Panc1 (cell line): ENCODE measurements at regions not wholly inside any gene's neighbourhood (a gene's known extent, or its start where the extent isn't known, plus 50 kb on each side); places are given as distances from the start of the nearest gene placed in this dataset.

Experiments
- ATAC-seq: fragments of 200-7000 bp; cut with Tn5 transposase; 2 replicates; pipeline ENCODE4 v1.9.1; 2020; ENCODE audit warnings: mild to moderate bottlenecking, moderate library complexity
- BruUV-seq: library from RNA; stranded (reverse); fragments of 400-500 nt; replicated peaks from 2 replicates; lab custom pipeline; 2021; lab: Mats Ljungman, UMichigan
- CTCF ChIA-PET: fragments of 300-600 bp; sonication (Branson Sonifier 250); formaldehyde crosslinking; loops from one replicate; lab custom pipeline; 2022; ENCODE audit warnings: antibody characterized with exemption; lab: Charles Lee
- POLR2A ChIA-PET: fragments of 300-600 bp; sonication (Branson Sonifier 250); formaldehyde crosslinking; loops from one replicate; lab custom pipeline; 2022; ENCODE audit warnings: antibody characterized with exemption; lab: Charles Lee
- DNase-seq: peaks from one replicate; pipeline ENCODE4 v3.0.0-alpha.2; 2010; ENCODE audit warnings: low read depth, low spot score
- H3K27ac ChIP-seq: 2 replicates; pipeline ENCODE4 v1.5.1; 2011; ENCODE audit warnings: mild to moderate bottlenecking, low read length, inconsistent platforms
- H3K27me3 ChIP-seq: fragments of 200-500 bp; sonication (Bioruptor generic); 2 replicates; pipeline ENCODE4 v1.6.0; 2014; ENCODE audit warnings: low read length, inconsistent platforms; ENCODE audit not compliant: control insufficient read depth, insufficient read depth
- H3K36me3 ChIP-seq: fragments of 200-500 bp; sonication (Bioruptor generic); 2 replicates; pipeline ENCODE4 v1.5.1; 2014; ENCODE audit warnings: inconsistent platforms, mild to moderate bottlenecking, low read length, moderate library complexity; ENCODE audit not compliant: control insufficient read depth, insufficient read depth
- H3K4me1 ChIP-seq: 2 replicates; pipeline ENCODE4 v1.5.1; 2011; ENCODE audit warnings: inconsistent platforms, mild to moderate bottlenecking, low read length, moderate library complexity; ENCODE audit not compliant: control insufficient read depth, insufficient read depth
- H3K4me3 ChIP-seq, 2 experiments: 2 replicates each; pipeline ENCODE4 v1.5.1; 2011 to 2012; ENCODE audit warnings: low read depth in 2 of 2, low read length in 2 of 2, mild to moderate bottlenecking in 2 of 2, inconsistent platforms in 1 of 2, moderate library complexity in 1 of 2
- H3K9me3 ChIP-seq: fragments of 200-500 bp; sonication (Bioruptor generic); 2 replicates; pipeline ENCODE4 v1.5.1; 2014; ENCODE audit warnings: low read depth, mild to moderate bottlenecking, inconsistent platforms, low read length, moderate library complexity; ENCODE audit not compliant: control insufficient read depth, insufficient read depth
- POLR2AphosphoS5 ChIP-seq: IDR thresholded peaks from 2 replicates; pipeline ENCODE4 v1.6.1; 2012; ENCODE audit warnings: mild to moderate bottlenecking, low read depth, low read length, moderate library complexity
- REST ChIP-seq, 2 experiments: IDR thresholded peaks; 2 replicates each; pipeline ENCODE4 v1.6.1; 2011 to 2012; ENCODE audit warnings: low read depth in 2 of 2, control low read depth in 1 of 2, low read length in 1 of 2, mild to moderate bottlenecking in 1 of 2, moderate library complexity in 1 of 2; ENCODE audit not compliant: insufficient read depth in 1 of 2
- SIN3A ChIP-seq: IDR thresholded peaks from 2 replicates; pipeline ENCODE4 v1.6.1; 2012; ENCODE audit warnings: low read depth, mild to moderate bottlenecking, low read length, moderate library complexity, borderline replicate concordance; ENCODE audit not compliant: insufficient read depth
- TCF7L2 ChIP-seq: IDR thresholded peaks from 2 replicates; pipeline ENCODE4 v1.6.1; 2011; ENCODE audit warnings: mild to moderate bottlenecking, low read depth, low read length, inconsistent platforms
- in situ Hi-C: cut with HindIII; loops from 2 replicates; pipeline ENCODE4 v1.10.0; 2016; ENCODE audit warnings: low sequenced_read_pairs, low pct_unique_long_range_greater_than_20kb
- intact Hi-C: fragments of 100-400 bp; cut with micrococcal nuclease; formaldehyde crosslinking; loops from one replicate; pipeline ENCODE4 v1.10.0; 2022; ENCODE audit not compliant: unreplicated experiment
- TF ChIP-seq, protein P1 (sequence below): fragments of 450-650 bp; IDR thresholded peaks from 2 replicates; pipeline ENCODE4 v1.5.1; 2017; ENCODE audit warnings: mild to moderate bottlenecking

- ChIA-PET CTCF (no interaction called here), POLR2A (no interaction called here)
- Histone ChIP-seq H3K27me3 (no peaks in the 10 kb centered on the region), H3K4me1 (no peaks in the 10 kb centered on the region), H3K9me3 (no peaks in the 10 kb centered on the region), H3K36me3 (no peaks in the 10 kb centered on the region), H3K4me3 (no peak overlapping the region), H3K27ac (no peak overlapping the region)
- BruUV-seq = no TSS peak
- ATAC-seq = no peak
- intact Hi-C loops (no loop called here), in situ Hi-C loops (no loop called here)
- TF ChIP-seq SIN3A (no peak), TCF7L2 (no peak), REST (IDR thresholded peaks at IDR 0.05; ENCODE audit: insufficient read depth in 1 of 2, low read depth in 2 of 2, low read length in 1 of 2) (no peak), POLR2AphosphoS5 (no peak)
- TF ChIP-seq, protein P1, sequence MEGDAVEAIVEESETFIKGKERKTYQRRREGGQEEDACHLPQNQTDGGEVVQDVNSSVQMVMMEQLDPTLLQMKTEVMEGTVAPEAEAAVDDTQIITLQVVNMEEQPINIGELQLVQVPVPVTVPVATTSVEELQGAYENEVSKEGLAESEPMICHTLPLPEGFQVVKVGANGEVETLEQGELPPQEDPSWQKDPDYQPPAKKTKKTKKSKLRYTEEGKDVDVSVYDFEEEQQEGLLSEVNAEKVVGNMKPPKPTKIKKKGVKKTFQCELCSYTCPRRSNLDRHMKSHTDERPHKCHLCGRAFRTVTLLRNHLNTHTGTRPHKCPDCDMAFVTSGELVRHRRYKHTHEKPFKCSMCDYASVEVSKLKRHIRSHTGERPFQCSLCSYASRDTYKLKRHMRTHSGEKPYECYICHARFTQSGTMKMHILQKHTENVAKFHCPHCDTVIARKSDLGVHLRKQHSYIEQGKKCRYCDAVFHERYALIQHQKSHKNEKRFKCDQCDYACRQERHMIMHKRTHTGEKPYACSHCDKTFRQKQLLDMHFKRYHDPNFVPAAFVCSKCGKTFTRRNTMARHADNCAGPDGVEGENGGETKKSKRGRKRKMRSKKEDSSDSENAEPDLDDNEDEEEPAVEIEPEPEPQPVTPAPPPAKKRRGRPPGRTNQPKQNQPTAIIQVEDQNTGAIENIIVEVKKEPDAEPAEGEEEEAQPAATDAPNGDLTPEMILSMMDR = no peak
- no peak for DNase-seq
Observed at GRCh38 chr2:239752951-239753350, 272.2 kb downstream of the NDUFA10 start.

DNA sequence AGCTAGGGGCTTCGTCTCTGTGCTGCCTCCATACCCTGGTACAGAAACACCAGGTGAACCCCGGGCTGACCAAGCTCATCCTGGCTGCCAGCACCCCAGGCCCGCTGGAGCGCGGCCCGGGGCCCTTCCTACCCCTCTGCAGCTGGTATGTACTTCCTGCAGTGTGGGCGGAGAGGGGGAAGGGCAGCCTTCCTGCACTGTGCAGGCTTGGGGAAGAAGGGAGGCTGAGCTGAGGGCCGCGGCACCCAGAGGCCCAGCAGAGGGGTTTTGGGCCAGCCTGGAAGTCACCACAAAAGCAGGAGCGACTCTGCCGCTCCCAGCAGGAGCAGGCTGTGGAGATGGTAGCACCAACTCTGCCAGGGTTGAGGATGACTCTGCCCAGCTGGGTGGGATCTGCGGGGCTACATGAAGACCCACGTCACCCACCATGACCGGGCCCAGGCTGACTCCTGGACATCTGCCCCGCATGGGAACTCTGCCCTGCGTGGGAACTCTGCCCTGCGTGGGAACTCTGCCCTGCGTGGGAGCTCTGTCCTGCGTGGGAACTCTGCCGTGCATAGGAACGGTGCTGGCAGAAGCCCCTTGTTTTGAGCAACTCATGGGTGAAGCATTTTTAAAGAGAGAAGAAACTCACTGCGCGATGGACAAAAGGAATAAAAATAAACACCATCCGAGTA is 273.3 kb downstream of the NDUFA10 start:
- Histone ChIP-seq H3K36me3 (no peaks in the 10 kb centered on the region), H3K27ac (no peak overlapping the region), H3K9me3 (no peaks in the 10 kb centered on the region), H3K27me3 (no peaks in the 10 kb centered on the region), H3K4me1 (no peaks in the 10 kb centered on the region), H3K4me3 (no peak overlapping the region)
- TF ChIP-seq, protein P1 = no peak
- TF ChIP-seq REST (IDR thresholded peaks at IDR 0.05; ENCODE audit: insufficient read depth in 1 of 2, low read depth in 2 of 2, low read length in 1 of 2) = no peak
- TF ChIP-seq TCF7L2 = no peak
- TF ChIP-seq POLR2AphosphoS5 = no peak
- TF ChIP-seq SIN3A = no peak
- ATAC-seq = no peak
- in situ Hi-C loops = no loop called here
- intact Hi-C loops = no loop called here
- BruUV-seq = no TSS peak
- ChIA-PET POLR2A (interaction anchor here (0.8 kb wide), 1 partner anchor 77 kb away, joined by 3 read pairs; no protein-coding TSS in a partner anchor), CTCF (no interaction called here)
- DNase-seq = no peak
